ENCODE measurements at regions not wholly inside any gene's neighbourhood (a gene's known extent, or its start where the extent isn't known, plus 50 kb on each side); places are given as distances from the start of the nearest gene placed in this dataset.

GRCh38 chr16:13558752-13559151 is 361.2 kb upstream of the ERCC4 start:
- no peak for DNase-seq
- Histone ChIP-seq H3K9me3 (no peaks in the 10 kb centered on the region), H3K4me1 (ENCODE audit: insufficient read depth) (no peaks in the 10 kb centered on the region), H3K4me3 (no peak overlapping the region), H3K36me3 (no peaks in the 10 kb centered on the region), H3K27me3 (no peaks in the 10 kb centered on the region), H3K27ac (no peak overlapping the region)
- intact Hi-C loops (cut with DNase I) = no loop called here
- WGBS, 3 donors = 70 to 80% (median 76%) methylated on average over 4 of the region's 4 CpGs
- no peak for TF ChIP-seq POLR2A (IDR thresholded peaks at IDR 0.05)
- no peak for TF ChIP-seq EP300 (IDR thresholded peaks at IDR 0.05)
- no peak for TF ChIP-seq CTCF (IDR thresholded peaks at IDR 0.05)

GRCh38 chr16:13559624-13560023 is 360.3 kb upstream of the ERCC4 start:
- intact Hi-C loops (cut with DNase I) = no loop called here
- DNase-seq = no peak
- no peaks in the 10 kb centered on the region for H3K4me1 ChIP-seq (ENCODE audit: insufficient read depth)
- TF ChIP-seq POLR2A (IDR thresholded peaks at IDR 0.05) = no peak
- no peak for TF ChIP-seq EP300 (IDR thresholded peaks at IDR 0.05)
- TF ChIP-seq CTCF (IDR thresholded peaks at IDR 0.05) = no peak
- no peak overlapping the region for H3K4me3 ChIP-seq
- no peaks in the 10 kb centered on the region for H3K9me3 ChIP-seq
- 47 to 73% (median 62%) methylated on average over 1 of the region's 1 CpG for WGBS, 3 donors
- no peaks in the 10 kb centered on the region for H3K36me3 ChIP-seq
- no peaks in the 10 kb centered on the region for H3K27me3 ChIP-seq
- no peak overlapping the region for H3K27ac ChIP-seq

GRCh38 chr16:13560151-13560550 is 359.8 kb upstream of the ERCC4 start:
- intact Hi-C loops (cut with DNase I) = no loop called here
- TF ChIP-seq EP300 (IDR thresholded peaks at IDR 0.05) = no peak
- TF ChIP-seq CTCF (IDR thresholded peaks at IDR 0.05) = no peak
- no peak for TF ChIP-seq POLR2A (IDR thresholded peaks at IDR 0.05)
- H3K36me3 ChIP-seq = no peaks in the 10 kb centered on the region
- no peak overlapping the region for H3K27ac ChIP-seq
- H3K27me3 ChIP-seq = no peaks in the 10 kb centered on the region
- H3K4me1 ChIP-seq (ENCODE audit: insufficient read depth) = no peaks in the 10 kb centered on the region
- H3K4me3 ChIP-seq = no peak overlapping the region
- 77 to 88% (median 82%) methylated on average over 5 of the region's 5 CpGs for WGBS, 3 donors
- DNase-seq = no peak
- no peaks in the 10 kb centered on the region for H3K9me3 ChIP-seq

GRCh38 chr16:13561291-13562070 is 358.5 kb upstream of the ERCC4 start:
- WGBS, 3 donors = 27 to 32% (median 28%) methylated on average over 10 of the region's 10 CpGs
- TF ChIP-seq CTCF (IDR thresholded peaks at IDR 0.05) (no peak), POLR2A (IDR thresholded peaks at IDR 0.05) (no peak), EP300 (IDR thresholded peaks at IDR 0.05) (no peak)
- no peaks in the 10 kb centered on the region for H3K27me3 ChIP-seq
- DNase-seq = no peak
- no peaks in the 10 kb centered on the region for H3K4me1 ChIP-seq (ENCODE audit: insufficient read depth)
- H3K9me3 ChIP-seq = no peaks in the 10 kb centered on the region
- H3K36me3 ChIP-seq = no peaks in the 10 kb centered on the region
- intact Hi-C loops (cut with DNase I) = no loop called here
- H3K27ac ChIP-seq = no peak overlapping the region
- H3K4me3 ChIP-seq = no peak overlapping the region
